ENCODE measurements at regions not wholly inside any gene's neighbourhood (a gene's known extent, or its start where the extent isn't known, plus 50 kb on each side); places are given as distances from the start of the nearest gene placed in this dataset.

GRCh38 chr3:152943645-152944044 lies 108.7 kb downstream of the P2RY1 start:
- DNase-seq (ENCODE audit: low read depth) = no peak
- no peak for TF ChIP-seq CTCF (conservative IDR thresholded peaks at IDR 0.05; ENCODE audit: low read depth, low read length)
- no peak overlapping the region for H3K4me3 ChIP-seq (ENCODE audit: low read depth, low read length)

- DNase-seq (ENCODE audit: low read depth) = no peak
- no peak overlapping the region for H3K4me3 ChIP-seq (ENCODE audit: low read depth, low read length)
- TF ChIP-seq CTCF (conservative IDR thresholded peaks at IDR 0.05; ENCODE audit: low read depth, low read length) = no peak
Measured at GRCh38 chr3:152944671-152945070, 109.7 kb downstream of the P2RY1 start.

GRCh38 chr3:152945556-152945955 lies 110.6 kb downstream of the P2RY1 start:
- no peak for DNase-seq (ENCODE audit: low read depth)
- no peak overlapping the region for H3K4me3 ChIP-seq (ENCODE audit: low read depth, low read length)
- TF ChIP-seq CTCF (conservative IDR thresholded peaks at IDR 0.05; ENCODE audit: low read depth, low read length) = no peak

- H3K4me3 ChIP-seq (ENCODE audit: low read depth, low read length) = no peak overlapping the region
- TF ChIP-seq CTCF (conservative IDR thresholded peaks at IDR 0.05; ENCODE audit: low read depth, low read length) = no peak
- DNase-seq (ENCODE audit: low read depth) = no peak
Measured at GRCh38 chr3:152957491-152957890, 122.6 kb downstream of the P2RY1 start.

GRCh38 chr3:152959307-152959706 lies 124.4 kb downstream of the P2RY1 start:
- DNase-seq (ENCODE audit: low read depth) = no peak
- TF ChIP-seq CTCF (conservative IDR thresholded peaks at IDR 0.05; ENCODE audit: low read depth, low read length) = no peak

GRCh38 chr3:152960684-152961083 lies 125.8 kb downstream of the P2RY1 start:
- H3K4me3 ChIP-seq (ENCODE audit: low read depth, low read length) = no peak overlapping the region
- TF ChIP-seq CTCF (conservative IDR thresholded peaks at IDR 0.05; ENCODE audit: low read depth, low read length) = no peak
- DNase-seq (ENCODE audit: low read depth) = peak; percentile 23

More at GRCh38 chr3:152959307-152959706, 124.4 kb downstream of the P2RY1 start:
- no peak overlapping the region for H3K4me3 ChIP-seq (ENCODE audit: low read depth, low read length)

- H3K4me3 ChIP-seq (ENCODE audit: low read depth, low read length) = no peak overlapping the region
- peak; percentile 16 for DNase-seq (ENCODE audit: low read depth)
- peak; percentile 54 for TF ChIP-seq CTCF (conservative IDR thresholded peaks at IDR 0.05; ENCODE audit: low read depth, low read length)
Measured at GRCh38 chr3:152961323-152961722, 126.4 kb downstream of the P2RY1 start.
